Gastrocnemius medialis (tissue), 4 donors: ENCODE measurements at regions not wholly inside any gene's neighbourhood (a gene's known extent, or its start where the extent isn't known, plus 50 kb on each side); places are given as distances from the start of the nearest gene placed in this dataset.

Experiments used
- POLR2A ChIP-seq, 2 donors: fragments of 450-650 bp; IDR thresholded peaks; one replicate each; pipeline ENCODE4 v1.6.1; 2017; ENCODE audit warnings: antibody characterized with exemption in 2 of 2, mild to moderate bottlenecking in 2 of 2, moderate library complexity in 2 of 2
- TF ChIP-seq, protein P1 (sequence below), 5 experiments: fragments of 450-650 bp in 3 of 5; fragments of 200-600 bp in 2 of 5; sonication (generic) in 2 of 5; IDR thresholded peaks in 4 of 5; conservative IDR thresholded peaks in 1 of 5; 1 replicate in 4 of 5; 2 replicates in 1 of 5; pipeline ENCODE4 v1.5.1; 2016 to 2019; ENCODE audit warnings: antibody characterized with exemption in 5 of 5, mild to moderate bottlenecking in 3 of 5, moderate library complexity in 3 of 5

DNA sequence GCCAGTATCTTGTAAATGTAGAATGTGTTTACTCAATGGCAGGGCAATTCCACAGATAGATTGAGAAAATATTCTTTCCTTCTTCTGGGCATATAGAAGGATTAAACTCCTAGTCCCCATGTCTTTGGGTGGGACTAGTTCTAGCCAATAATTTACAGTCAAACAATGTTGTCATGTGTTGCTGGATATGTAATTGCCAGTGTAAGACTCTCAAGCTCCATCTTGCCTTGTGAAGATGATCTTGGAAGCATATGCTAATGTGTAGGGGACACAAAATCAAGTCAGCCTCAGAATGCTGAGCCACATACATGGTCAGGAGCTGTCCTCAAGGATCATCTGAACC, 386.9 kb downstream of the CETN3 start:
- no peak for TF ChIP-seq POLR2A (IDR thresholded peaks at IDR 0.05)
- TF ChIP-seq, protein P1, sequence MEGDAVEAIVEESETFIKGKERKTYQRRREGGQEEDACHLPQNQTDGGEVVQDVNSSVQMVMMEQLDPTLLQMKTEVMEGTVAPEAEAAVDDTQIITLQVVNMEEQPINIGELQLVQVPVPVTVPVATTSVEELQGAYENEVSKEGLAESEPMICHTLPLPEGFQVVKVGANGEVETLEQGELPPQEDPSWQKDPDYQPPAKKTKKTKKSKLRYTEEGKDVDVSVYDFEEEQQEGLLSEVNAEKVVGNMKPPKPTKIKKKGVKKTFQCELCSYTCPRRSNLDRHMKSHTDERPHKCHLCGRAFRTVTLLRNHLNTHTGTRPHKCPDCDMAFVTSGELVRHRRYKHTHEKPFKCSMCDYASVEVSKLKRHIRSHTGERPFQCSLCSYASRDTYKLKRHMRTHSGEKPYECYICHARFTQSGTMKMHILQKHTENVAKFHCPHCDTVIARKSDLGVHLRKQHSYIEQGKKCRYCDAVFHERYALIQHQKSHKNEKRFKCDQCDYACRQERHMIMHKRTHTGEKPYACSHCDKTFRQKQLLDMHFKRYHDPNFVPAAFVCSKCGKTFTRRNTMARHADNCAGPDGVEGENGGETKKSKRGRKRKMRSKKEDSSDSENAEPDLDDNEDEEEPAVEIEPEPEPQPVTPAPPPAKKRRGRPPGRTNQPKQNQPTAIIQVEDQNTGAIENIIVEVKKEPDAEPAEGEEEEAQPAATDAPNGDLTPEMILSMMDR (IDR thresholded peaks at IDR 0.05 in 4 of 5, conservative IDR thresholded peaks at IDR 0.05 in 1 of 5), result no peak
